HG03558 (cell line): ENCODE measurements at regions not wholly inside any gene's neighbourhood (a gene's known extent, or its start where the extent isn't known, plus 50 kb on each side); places are given as distances from the start of the nearest gene placed in this dataset.

Experiments
- ATAC-seq: cut with Tn5 transposase; IDR thresholded peaks from one replicate; pipeline ENCODE4 v1.9.1; 2021; ENCODE audit warnings: moderate number of reproducible peaks; ENCODE audit not compliant: unreplicated experiment; ENCODE audit errors: extremely low read depth

DNA sequence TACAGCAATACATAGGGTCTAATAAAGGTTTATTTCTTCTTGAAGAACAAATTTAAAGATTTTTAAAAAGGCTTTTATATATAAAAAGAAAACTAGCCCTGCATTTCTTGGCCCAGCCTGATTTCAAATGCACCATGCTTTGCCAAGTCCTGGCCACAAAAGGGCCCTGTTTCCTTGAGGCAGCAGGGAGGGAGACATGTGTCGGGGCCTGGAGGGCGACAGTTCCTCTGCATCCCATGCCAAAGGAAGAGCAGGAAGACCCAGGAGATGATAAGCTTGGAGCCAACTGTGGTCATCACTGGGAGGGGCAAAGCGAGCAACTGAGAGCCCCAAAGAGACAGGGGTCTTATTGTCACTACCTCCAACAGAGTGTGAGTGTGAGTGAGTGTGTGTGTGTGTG lies 571.5 kb upstream of the PSMD7 start:
- ATAC-seq, result no peak

DNA sequence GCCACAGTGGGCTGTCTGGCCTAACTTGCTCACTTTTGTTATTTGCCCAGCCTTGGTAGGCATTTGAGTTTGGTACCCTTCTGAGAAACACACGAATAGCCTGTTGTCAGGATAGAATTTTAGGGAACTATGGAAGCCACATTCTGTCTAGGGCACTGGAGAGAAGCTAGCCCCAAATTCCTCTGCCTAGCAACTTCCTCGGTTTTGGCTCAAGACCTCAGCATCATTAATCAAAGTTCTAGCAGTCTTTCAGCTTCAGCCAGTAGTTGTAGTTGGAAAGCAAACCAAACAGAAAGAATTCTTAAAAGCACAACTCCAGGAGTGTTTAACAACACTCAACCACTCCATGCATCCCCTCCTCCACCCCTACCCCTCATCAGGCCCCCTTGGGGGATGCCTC lies 572.1 kb upstream of the PSMD7 start:
- no peak for ATAC-seq

DNA sequence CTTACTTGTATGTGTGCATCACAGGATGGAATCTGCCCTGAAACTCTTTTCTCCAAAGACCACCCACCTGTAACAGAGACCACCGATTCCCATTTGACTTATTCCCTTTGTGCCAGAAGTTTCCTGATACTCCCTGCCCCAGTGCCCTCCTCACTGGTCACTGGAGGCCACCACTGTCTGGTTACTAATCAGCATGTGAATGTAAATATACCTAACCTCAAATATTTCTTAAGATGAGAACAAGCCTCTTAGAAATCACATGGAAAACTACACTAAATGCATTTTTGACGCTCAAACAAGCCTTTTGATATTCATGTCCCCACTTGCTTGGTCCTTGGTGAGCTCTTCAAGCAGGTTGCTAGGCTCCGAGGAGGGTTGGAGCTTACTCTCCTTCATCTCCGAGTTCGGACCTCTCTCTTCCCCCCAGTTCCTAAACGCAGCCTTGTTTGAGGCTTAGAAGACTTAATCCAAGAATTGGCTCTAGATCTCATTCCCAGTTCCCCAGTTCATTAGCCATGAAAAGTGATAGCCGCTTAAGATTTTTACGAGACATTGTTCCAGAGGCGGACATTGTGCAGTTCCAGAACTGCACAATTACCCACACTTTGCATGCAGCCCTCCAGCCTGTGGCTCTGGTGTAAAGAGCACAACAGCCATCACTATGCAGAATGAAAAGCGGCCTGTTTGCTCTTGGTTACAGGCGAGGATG lies 579.2 kb upstream of the PSMD7 start:
- ATAC-seq, result no peak

DNA sequence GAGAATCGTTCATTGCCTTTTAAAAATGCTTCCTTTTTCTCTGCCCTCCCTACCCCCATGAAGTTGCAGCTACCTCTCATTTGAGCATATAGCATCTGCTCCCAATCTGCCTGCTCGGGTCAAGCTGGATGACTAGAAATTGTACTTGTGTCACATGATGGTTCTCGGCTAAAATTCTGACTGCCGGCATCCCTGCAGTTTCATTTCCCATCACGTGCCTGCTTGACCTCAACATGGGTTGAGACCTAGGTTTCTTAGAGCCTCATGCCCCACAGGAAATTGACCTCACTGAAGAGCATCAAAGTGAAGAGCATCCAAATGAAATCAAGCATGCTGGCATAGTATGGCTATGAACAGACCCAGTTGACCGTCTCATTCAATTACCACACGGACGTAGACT lies 581.6 kb upstream of the PSMD7 start:
- ATAC-seq, result no peak

DNA sequence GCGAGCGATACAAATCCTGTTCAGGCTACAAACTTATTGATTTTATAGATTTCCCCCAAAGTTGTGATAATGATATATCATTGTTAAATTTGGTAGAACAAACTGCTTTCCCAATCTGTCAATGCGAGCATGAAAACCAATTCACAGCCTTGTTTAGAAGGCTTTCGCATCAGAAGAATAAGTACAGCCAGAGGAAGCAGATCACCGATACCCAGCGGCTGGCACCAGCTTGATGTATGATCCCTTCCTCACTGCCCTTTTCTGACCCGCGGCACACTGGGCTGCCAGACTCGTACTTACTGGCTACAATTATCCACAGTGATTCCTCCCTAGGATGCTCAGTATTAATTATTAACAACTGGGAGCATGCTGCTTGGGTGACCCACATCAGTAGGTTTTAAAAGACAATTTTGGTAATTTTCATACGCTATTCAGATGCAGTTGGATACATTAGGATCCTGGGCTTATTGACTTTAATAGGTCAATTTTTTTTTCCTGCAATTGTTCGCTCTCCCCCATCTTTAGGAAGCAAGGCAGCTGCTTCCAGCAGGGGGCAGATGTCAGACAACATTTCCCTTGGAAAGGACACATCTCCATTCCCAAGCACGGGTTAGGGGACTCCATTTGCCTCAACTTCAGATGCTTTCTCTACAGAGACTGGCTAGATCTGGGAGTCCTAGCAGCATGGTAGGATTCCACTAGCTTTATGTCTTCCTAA lies 582.7 kb upstream of the PSMD7 start:
- no peak for ATAC-seq

DNA sequence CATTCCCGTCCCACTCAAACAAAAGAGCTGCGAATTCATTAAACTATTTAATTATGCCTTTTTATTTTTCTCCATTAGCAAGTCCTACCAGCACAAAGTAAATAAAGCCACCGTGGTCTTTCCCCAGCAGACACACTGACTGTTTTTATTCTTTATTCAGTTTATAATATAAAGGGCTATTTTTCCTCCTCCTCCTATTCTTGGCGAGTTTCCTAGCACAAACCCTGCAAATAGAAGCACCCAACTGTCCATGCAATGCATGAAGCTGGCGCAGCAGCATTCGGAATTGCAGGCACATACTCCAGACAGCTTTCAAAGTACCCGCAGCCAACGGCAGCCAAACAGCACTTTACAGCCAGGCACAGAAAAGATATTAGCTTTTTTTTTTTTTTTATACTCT lies 583.4 kb upstream of the PSMD7 start:
- no peak for ATAC-seq

DNA sequence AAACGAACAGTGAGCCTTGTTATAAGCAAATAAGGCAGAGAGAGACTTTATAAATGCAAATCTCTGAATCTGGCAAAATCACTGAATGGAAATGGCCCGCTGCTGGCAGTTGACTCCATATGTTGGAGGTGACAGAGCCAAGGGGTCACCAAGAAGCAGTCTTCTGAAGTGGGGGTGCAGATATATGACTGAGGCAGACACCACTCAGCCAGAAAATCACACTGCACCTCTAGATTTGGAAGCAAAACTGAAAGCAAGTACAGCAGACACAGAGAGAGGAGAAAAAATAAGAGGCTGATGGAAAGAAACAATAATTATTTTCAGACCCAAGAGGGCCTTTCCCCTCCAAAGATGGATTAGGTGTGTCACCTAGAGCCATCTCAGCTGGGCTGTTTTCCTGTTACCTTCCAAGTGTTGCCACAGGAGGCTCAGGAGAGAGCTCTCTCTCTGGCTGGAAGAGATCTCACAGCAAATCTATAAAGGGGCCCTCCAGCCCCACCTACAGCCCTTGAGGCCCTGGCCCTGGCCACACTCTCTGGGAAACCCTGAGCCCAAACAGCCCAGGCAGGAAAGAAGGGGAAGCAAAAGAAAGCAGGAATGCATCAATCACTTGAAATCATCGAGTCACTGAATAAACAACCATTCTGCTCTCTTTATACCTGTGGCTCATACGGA lies 585.1 kb upstream of the PSMD7 start:
- no peak for ATAC-seq

DNA sequence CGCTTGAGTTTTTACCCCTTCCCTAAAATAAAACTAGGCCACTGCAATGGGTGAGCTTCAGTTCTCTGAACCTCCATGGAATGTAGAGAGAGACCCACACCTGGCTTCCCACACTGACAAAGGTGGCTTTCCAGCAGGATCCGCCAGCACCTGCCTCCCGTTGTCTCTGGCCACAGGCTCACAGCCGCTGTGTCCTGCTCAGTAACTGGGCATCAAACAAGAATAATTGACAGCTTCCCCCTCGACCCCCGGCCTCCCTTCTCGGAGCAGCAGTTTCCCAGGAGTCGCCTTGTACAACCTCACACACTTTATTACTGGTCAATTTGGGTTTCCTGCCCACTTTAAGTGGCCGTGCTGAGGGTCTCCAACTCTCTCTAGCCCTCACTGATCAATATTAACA lies 586.1 kb upstream of the PSMD7 start:
- no peak for ATAC-seq

DNA sequence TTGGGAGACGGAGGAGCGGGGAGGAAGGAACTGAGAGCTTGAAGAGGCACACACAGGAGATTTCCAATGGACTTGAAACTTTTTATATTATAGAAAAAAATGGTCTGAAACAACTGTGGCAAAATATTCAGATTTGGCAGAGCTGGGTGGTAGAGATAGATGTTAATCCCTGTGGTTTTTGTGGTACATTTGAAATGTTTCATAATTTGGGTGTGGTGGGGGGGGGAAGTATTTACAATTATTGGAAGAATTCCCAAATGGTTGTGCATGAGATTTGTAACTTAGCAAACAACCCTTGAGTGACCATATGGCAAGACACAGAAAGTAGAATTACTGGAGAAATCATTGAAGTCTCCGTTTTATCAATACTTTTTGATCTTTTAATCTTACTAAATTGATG lies 588.8 kb upstream of the PSMD7 start:
- ATAC-seq, result no peak

DNA sequence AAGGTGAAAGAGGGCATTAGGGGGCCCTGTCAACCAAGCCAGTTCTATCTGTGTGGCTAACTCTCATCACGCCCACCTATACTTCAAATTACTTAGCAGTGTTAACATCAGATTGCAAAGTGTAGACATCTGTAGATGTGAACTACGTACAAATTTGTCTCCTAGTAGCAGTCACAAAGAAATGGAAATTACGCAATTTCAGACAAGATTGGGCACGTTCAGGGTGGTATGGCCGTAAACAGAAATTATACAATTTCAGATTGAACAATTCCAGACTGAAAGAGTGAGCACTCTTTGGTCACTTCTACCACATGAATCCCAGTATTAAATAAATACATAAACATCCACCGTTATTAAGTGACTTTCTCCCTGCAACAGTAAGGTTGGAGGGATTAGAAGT lies 592.7 kb upstream of the PSMD7 start:
- no peak for ATAC-seq

DNA sequence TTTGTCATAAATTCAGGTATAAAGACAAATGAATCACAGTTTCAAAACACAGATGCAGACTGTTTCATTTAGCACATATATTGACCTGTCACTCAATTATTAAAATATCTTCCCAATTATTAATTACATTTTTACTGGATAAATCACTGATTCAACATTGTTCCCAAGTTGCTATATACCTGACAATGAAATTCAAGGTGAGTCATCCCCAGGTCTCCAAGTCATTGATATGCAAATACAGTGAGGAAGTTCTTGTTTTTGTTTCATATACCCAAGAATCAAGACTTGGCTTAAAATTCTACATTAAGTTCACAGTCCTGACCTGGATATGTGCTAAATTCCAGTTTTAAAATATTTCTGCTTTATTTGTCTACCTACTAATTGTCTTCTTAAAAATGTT lies 599.3 kb upstream of the PSMD7 start:
- no peak for ATAC-seq

DNA sequence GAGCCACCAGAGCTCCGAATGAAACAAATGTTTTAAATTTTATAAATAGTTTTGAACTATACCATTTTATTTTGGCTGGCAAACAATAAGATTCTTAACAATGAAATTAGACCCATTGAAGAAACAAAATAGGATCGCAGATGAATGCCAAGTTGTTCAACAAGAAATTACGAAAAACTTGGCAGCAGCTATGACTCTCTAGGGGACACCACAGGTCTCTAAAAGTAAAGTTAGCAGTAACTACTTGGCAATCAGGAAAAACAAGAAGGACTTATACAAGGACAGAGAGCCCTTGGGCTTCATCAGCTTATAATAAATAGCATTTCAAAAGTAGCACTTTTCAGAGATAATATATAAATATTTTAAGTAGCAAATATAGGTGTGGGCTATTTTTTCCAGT lies 603.8 kb upstream of the PSMD7 start:
- no peak for ATAC-seq

DNA sequence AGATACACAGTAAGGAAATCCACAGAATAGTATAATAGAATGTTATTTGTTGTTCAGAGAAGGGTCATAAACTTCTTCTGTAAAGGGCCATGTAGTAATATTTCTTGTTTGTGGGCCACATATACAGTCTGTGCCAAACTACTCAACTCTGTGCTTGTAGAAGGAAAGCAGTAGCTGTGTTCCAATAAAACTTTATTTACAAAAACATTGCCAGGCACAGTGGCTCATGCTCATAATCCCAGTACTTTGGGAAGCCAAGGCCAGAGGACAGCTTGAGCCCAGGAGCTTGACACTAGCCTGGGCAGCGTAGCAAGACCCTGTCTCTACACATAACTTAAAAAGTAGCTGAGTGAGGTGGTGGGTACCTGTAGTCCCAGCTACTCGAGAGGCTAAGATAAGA lies 612.8 kb upstream of the PSMD7 start:
- ATAC-seq, result no peak

DNA sequence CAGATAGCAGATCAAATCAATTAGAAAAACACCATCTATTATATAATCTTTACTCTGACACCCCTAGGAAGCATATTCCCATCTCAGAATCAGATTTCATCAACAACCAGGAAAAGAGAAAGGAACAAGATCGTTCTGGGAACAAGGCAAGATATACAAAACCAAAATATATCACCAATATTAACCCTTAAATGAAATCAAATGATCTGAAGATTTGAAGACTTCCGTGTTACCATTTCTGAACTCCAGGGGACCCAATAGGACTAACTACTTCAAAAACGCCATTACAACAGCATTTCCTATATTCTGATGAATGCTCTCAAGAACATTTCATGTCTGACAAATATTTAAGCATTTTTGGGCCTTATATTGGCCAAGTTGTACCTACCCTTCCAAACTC lies 624.2 kb upstream of the ZFHX3 start:
- ATAC-seq, result no peak

DNA sequence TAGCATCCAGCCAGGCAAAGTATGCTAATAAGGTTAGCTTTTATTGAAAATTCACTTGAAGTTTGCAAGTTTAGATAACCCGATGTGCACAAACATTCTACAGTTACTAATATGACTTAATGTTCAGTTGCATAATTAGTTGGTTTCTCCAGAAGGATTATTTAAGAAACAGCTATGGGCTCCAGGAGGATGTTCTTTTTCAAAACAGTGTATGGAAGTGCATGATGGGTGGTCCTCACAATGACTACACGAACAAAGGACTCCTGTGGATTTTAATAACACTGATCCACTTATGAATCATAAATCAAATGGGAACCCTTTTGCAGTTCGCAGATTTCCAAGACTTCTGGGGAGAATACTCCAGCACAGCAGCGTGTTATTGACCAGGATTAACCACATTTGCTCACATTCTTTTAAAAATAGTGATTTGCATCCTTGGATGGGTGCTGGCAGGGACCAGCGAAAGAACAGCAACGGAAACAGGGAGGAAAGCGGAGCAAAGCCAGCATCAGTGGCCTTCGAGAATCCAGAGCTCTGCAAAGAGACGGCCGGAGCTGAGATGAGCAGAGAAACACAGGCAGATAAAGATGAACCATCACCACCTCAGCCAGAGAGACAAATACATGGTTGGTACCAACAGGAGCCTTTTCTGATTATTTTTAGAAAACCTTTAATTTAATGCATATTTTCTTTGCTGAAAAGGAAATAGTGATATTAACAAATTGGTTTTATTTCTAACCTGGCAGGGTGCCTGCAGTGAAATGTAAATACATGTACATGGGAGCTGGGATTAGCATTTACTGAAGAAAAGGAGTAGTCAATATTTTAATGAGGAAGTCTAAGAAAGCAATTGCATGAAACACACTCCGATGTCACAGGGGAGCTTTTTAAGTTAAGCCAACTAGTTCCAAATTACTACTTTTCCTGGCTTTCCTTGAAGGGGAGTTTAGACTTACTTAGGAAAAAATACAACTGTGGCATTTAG lies 623.2 kb upstream of the ZFHX3 start:
- ATAC-seq, result no peak

DNA sequence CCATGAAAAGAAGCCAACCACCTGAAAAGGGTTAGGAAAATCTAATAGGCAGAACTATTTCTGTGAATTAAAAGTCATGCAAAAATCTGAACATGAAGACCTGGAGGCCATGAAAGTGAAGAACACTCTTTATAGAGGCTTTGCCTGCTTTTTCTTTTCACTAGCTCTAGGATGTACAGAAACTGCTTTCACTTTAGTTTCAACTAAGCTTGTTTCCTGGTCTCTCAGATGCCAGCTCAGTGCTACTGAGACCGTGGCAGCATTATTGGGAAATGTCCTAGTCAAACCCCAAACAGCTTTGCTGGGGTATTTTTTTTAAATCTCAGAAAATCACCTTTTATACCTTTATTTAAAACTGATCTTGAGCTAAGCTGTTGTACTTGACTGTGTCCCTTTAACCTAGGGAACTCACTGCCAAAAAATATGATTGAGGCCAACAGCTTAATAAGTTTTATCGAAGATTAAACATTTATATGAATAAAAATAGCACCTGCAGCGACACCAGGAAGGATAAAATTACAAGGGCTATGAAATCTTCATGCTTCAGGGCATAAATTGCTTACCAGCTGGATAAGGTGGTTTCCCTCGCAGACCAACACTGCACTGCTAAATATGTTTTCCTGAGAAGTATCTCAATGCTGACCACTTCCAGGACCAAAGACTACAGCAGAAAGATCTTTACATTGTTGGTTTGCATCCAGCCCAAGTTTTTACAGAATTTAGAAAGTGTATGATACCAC lies 621.8 kb upstream of the ZFHX3 start:
- no peak for ATAC-seq

DNA sequence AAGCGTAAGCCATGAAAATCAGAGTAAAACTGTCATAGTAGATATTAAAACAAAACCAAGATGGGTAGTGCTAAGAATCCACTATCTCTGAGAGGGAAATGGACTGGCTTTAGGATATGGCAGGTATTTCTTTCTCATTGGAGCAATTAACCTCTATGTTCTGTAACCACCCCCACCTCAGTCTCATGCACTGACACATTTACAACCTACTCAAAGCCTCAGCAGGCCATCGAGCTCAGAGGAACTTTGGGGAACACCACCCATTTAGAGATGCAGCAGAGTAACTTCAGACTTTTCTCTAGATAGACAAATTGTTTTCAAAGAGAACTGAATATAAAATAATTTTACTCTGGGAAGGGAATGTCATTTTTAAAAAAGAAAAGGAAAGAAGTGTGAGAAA lies 615.8 kb upstream of the ZFHX3 start:
- ATAC-seq, result no peak

DNA sequence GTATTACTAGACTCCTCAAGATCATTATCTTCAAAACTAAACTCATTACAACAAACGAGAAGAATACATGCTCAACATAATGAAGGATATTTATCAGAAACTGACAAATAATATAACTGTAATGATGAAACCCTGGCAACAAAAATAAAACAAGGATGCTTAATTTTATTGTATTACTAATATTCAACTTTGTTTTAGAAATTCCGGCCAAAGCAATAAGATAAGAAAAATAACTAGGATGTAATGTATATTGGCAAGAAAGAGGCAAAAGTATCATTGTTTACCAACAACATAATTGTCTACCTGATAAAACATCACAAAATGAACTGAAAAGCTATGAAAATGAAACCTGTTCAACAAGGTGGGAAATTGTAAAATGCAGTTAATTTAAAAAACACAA lies 588.3 kb upstream of the ZFHX3 start:
- no peak for ATAC-seq

DNA sequence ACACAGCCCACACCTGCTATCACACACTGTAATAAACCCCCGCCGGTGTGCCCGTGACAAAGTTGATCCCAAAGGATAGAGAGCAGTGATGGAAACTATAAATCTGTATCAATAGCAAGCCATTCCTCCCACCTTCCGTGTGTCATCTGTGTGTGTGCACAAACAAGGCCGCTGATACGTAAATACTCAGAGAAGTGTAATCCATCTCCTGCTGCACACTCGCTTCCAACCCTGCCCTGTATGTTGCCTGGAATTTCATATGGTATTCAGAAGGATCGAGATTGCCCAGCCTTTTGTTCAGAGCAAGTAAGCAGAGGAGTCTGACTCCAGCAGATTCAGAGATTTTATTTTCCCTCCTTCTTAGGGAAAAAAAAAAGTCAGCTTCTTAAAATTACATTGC lies 581.1 kb upstream of the ZFHX3 start:
- no peak for ATAC-seq

DNA sequence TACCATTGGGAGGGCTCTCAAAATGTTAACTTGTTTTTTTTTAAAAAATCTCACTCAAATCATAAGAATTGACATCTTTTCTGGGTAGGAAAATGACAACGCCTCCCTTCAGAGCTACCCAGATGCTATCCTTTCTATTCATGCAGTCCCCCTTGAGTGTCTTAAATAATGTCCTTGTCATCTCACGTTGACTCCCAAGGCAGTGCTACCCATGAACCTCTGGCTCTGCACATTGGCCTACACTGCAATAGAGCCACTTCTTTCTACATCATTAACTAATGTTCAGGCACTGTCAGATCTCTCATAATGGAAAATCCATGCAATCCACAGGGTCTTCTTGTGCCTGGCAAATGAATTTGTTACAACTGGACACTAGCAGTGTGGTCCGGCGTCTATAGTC lies 569.8 kb upstream of the ZFHX3 start:
- ATAC-seq, result no peak
